Dendritic cell treated with granulocyte-macrophage colony-stimulating factor and Interleukin-4, amounts not matched to agents 40 ng/mL and 50 ng/mL, for 4 days (primary cell): ENCODE measurements at regions not wholly inside any gene's neighbourhood (a gene's known extent, or its start where the extent isn't known, plus 50 kb on each side); places are given as distances from the start of the nearest gene placed in this dataset.
"Not testable (repeated sequence)": the region's sequence is repeated elsewhere in the genome, so short reads cannot be mapped to it uniquely, and the experiment has no call there.

Source experiments
- H3K27ac Mint-ChIP-seq: one replicate; pipeline ENCODE4 v1.8.0; 2022; ENCODE audit warnings: mild to moderate bottlenecking, mixed read lengths
- H3K27me3 Mint-ChIP-seq: one replicate; pipeline ENCODE4 v1.8.0; 2022; ENCODE audit warnings: mild to moderate bottlenecking, mixed read lengths
- H3K36me3 Mint-ChIP-seq: one replicate; pipeline ENCODE4 v1.8.0; 2022; ENCODE audit warnings: low read depth, mixed read lengths
- H3K4me1 Mint-ChIP-seq: one replicate; pipeline ENCODE4 v1.8.0; 2022; ENCODE audit warnings: low read depth, mixed read lengths
- H3K4me3 Mint-ChIP-seq: one replicate; pipeline ENCODE4 v1.8.0; 2022; ENCODE audit warnings: mild to moderate bottlenecking, moderate library complexity, mixed read lengths
- H3K9me3 Mint-ChIP-seq: one replicate; pipeline ENCODE4 v1.8.0; 2022; ENCODE audit warnings: mixed read lengths
- intact Hi-C: fragments of 100-400 bp; cut with micrococcal nuclease; formaldehyde crosslinking; loops from one replicate; pipeline ENCODE4 v1.15.0; 2022

DNA sequence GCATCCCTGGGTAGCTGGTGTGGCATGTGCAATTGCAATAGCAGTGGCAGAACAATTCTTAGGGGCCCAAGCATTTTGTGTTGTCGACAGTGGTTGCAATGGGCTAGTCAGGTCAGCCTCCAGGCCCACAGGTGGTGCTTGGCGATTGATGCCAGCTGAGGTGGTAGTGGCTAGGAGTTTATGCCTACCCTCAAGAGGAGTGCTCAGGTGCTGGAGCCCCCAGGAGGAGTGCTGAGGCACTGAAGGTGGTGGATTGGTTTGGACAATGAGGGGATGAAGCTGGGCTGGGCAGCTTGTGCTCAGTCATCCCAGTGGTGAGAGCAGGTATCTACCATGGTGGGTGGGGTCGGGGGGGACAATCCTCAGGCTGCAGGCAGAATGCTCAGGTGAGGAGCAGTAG is 877.9 kb upstream of the TMEFF2 start:
- H3K27me3 Mint-ChIP-seq = no peaks in the 10 kb centered on the region
- peaks cover 32% of the 10 kb centered on the region for H3K9me3 Mint-ChIP-seq
- no peaks in the 10 kb centered on the region for H3K4me1 Mint-ChIP-seq
- H3K36me3 Mint-ChIP-seq = no peaks in the 10 kb centered on the region
- intact Hi-C loops = no loop called here
- no peak overlapping the region for H3K27ac Mint-ChIP-seq
- H3K4me3 Mint-ChIP-seq = no peak overlapping the region

DNA sequence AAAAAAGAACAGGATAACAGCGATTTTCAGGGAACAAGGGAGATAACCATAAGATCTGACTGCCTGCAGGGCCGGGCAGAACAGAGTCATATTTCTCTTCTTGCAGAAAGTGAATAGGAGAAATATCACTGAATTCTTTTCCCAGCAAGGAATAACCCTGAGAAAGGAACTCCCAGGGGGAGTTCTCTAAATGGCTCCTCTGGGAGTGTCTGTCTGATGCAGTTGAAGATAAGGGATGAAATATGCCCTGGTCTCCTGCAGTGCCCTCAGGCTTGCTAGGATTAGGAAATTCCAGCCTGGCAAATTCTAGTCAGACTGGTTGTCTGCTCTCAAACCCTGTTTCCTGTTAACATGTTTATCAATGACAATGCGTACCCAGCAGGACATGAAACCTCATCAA is 830.8 kb upstream of the TMEFF2 start:
- H3K27me3 Mint-ChIP-seq, H3K36me3 Mint-ChIP-seq, H3K4me3 Mint-ChIP-seq, H3K27ac Mint-ChIP-seq, H3K4me1 Mint-ChIP-seq, intact Hi-C loops: not testable (repeated sequence)
- H3K9me3 Mint-ChIP-seq = peaks cover 50% of the 10 kb centered on the region

DNA sequence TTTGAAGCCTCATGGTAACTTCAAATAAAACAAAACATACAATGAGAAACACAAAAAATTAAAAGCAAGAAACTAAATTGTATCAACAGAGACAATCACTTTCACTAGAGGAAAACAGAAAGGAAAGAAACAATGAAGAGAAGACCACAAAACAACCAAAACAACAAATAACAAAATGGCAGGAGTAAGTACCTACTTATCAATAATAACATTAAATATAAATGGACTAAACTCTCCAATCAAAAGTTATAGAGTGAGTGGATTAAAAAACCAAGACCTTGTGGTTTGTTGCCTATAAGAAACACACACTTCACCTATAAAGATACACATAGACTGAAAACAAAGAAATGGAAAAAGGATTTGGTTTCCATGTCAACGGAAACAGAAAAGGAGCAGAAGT is 830.1 kb upstream of the TMEFF2 start:
- Mint-ChIP-seq H3K9me3 (peaks cover 44% of the 10 kb centered on the region), H3K36me3 (no peaks in the 10 kb centered on the region), H3K27ac (no peak overlapping the region), H3K4me3 (no peak overlapping the region), H3K27me3 (no peaks in the 10 kb centered on the region), H3K4me1 (no peaks in the 10 kb centered on the region)
- intact Hi-C loops = no loop called here

DNA sequence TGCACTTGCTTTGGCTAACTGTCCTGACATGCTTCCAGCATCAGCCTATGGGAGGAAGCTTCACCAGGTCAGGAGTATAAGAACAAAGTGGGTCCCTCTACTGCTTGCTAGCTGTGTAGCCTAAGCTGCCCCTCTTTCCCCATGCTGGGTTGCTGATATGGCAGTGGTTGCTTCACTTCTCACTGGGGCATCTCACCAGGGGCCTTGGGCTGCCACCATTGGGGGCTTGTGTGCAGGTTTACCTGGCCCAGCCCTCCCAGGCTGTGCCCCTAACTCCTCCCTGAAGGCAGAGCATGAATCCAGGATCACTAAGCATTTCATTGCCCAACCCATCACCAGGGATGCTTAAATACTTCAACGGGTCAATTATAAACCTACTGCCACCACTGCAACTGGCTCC is 817.1 kb upstream of the TMEFF2 start:
- intact Hi-C loops = no loop called here
- Mint-ChIP-seq H3K27ac (no peak overlapping the region), H3K4me3 (no peak overlapping the region), H3K27me3 (no peaks in the 10 kb centered on the region), H3K36me3 (no peaks in the 10 kb centered on the region), H3K4me1 (no peaks in the 10 kb centered on the region), H3K9me3 (peaks cover 27% of the 10 kb centered on the region)

DNA sequence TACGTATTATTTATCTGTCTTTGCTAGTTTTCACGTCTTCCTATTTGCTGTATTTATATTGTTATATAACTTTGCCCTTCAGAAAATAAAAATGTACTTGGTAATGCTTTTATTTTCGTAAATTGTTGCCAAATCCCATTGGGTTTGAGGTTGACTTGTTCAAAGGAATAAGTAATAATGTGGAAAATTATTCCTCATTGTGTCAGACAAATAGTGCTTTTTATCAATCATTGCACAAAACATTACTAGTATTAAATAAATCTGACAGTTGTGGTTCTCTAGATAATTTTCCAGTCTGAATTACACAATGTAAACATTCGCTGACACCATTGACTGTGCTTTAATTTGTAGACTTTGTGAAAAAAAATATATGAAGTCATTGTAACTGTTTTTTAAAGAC is 798.3 kb upstream of the TMEFF2 start:
- H3K27me3 Mint-ChIP-seq = no peaks in the 10 kb centered on the region
- no peaks in the 10 kb centered on the region for H3K36me3 Mint-ChIP-seq
- intact Hi-C loops = no loop called here
- no peak overlapping the region for H3K27ac Mint-ChIP-seq
- H3K4me1 Mint-ChIP-seq = no peaks in the 10 kb centered on the region
- H3K4me3 Mint-ChIP-seq = no peak overlapping the region
- H3K9me3 Mint-ChIP-seq = peaks cover 8% of the 10 kb centered on the region

DNA sequence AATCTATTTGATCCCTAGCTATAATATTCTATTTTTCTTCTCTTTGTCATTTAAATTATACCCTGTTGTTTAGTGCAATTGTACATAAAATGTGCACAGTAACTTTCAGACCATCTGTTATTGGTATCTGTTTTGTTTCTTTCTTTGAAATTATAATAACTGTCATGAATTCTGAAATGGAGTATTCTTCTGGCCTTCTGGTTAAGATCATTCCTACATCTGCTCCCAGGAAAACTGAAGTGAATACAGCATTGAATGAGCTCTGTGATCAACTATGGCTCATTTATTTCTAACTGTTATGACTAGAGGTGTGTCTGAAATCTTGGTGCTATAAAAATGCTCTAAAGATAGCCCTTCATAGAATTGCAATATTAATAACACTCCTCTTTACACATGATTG is 788.4 kb upstream of the TMEFF2 start:
- no peak overlapping the region for H3K27ac Mint-ChIP-seq
- no peaks in the 10 kb centered on the region for H3K4me1 Mint-ChIP-seq
- intact Hi-C loops = no loop called here
- no peaks in the 10 kb centered on the region for H3K27me3 Mint-ChIP-seq
- H3K36me3 Mint-ChIP-seq = no peaks in the 10 kb centered on the region
- no peak overlapping the region for H3K4me3 Mint-ChIP-seq
- no peaks in the 10 kb centered on the region for H3K9me3 Mint-ChIP-seq

DNA sequence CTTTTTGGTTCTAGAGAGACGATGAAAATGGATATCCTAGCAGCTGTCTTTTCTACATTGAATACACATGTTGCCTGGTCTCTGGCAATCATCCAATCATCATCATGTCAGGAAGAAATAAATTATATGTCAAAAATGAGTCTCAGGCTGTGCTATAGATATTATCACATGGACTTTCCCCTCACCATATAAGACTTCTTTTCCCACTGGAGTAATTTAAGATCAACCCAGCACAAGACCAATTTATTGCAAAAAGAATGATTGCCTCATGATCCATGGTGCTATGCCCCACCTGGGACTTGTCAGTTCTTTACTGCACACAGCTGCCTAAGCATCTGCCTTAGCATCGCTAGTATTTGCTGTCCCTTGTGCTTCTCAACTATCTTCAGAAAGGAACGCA is 783.7 kb upstream of the TMEFF2 start:
- Mint-ChIP-seq H3K27ac (no peak overlapping the region), H3K9me3 (no peaks in the 10 kb centered on the region), H3K27me3 (no peaks in the 10 kb centered on the region), H3K4me1 (no peaks in the 10 kb centered on the region), H3K4me3 (no peak overlapping the region), H3K36me3 (no peaks in the 10 kb centered on the region)
- intact Hi-C loops = no loop called here

DNA sequence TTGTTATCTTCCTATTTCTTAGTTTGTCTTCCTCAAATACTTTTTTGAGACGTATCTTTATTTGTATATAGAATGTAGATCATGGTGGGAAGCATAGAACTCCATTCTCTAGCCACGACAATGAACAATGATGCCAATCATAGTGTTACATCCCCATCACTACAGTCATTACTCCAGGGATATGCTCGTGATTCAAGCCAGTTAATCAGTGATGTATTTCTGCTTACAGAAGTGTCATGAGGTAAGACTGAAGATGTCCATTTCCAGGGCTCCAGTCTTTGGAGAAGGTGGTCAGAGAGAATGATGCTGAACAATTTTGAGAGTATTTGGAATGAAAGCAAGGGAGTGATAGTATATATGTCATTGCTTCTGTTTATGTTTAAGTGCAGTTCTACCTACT is 777.2 kb upstream of the TMEFF2 start:
- H3K9me3 Mint-ChIP-seq = no peaks in the 10 kb centered on the region
- intact Hi-C loops = no loop called here
- H3K4me1 Mint-ChIP-seq = no peaks in the 10 kb centered on the region
- no peaks in the 10 kb centered on the region for H3K36me3 Mint-ChIP-seq
- no peak overlapping the region for H3K27ac Mint-ChIP-seq
- H3K4me3 Mint-ChIP-seq = no peak overlapping the region
- H3K27me3 Mint-ChIP-seq = no peaks in the 10 kb centered on the region

DNA sequence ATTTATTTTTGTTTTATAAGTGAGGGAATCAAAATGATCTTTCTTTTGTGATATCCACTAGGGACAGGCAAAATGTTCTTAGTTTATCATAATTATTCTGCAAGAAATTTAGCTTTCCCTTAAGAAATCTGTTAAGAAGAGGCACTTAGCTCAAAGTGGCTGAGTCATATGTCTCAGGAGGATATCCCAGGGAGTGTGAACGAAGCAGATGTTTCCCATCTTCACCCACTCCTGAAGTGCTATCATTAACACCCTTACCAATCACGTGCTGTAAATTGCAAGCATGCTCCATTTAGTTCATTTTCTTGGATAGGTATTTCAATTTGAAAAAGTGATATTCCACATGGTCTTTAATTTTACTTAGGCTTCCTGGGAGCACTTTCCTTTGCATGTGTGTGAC is 774.3 kb upstream of the TMEFF2 start:
- Mint-ChIP-seq H3K36me3 (no peaks in the 10 kb centered on the region), H3K27me3 (no peaks in the 10 kb centered on the region), H3K27ac (no peak overlapping the region), H3K9me3 (no peaks in the 10 kb centered on the region), H3K4me1 (no peaks in the 10 kb centered on the region), H3K4me3 (no peak overlapping the region)
- intact Hi-C loops = no loop called here

DNA sequence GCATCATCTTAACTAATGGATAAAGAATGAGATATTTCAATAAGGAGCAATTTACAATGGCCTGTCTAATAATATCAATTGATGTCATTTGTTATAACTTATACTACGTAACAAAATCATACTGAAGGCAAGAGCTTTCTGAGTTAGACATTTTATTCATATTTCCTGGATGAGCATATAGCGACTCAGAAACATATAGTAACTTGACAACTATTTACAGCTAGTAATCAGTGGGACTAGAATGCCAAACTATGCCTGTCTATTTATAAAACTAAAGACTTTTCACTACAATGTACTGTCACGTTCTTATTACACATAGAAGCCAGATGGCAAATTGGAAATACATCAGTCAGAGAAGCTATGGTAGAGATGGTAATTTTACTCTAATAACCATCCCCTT is 766.2 kb upstream of the TMEFF2 start:
- intact Hi-C loops = no loop called here
- Mint-ChIP-seq H3K36me3 (no peaks in the 10 kb centered on the region), H3K4me3 (no peak overlapping the region), H3K4me1 (no peaks in the 10 kb centered on the region), H3K27ac (no peak overlapping the region), H3K9me3 (peaks cover 11% of the 10 kb centered on the region), H3K27me3 (no peaks in the 10 kb centered on the region)

DNA sequence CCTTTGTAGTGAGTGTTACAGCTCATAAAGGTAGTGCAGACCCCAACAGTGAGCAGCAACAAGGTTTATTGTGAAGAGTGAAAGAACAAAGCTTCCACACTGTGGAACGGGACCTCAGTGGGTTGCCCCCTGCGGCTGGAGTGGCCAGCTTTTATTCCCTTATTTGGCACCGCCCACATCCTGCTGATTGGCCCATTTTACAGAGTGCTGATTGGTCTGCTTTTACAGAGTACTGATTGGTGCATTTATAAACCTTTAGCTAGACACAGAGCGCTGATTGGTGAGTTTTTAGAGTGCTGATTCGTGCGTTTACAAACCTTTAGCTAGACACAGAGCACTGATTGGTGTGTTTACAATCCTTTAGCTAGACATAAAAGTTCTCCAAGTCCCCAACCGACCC is 763.9 kb upstream of the TMEFF2 start:
- H3K27me3 Mint-ChIP-seq, H3K36me3 Mint-ChIP-seq, H3K4me3 Mint-ChIP-seq, H3K27ac Mint-ChIP-seq, intact Hi-C loops, H3K4me1 Mint-ChIP-seq: not testable (repeated sequence)
- H3K9me3 Mint-ChIP-seq = peaks cover 11% of the 10 kb centered on the region

DNA sequence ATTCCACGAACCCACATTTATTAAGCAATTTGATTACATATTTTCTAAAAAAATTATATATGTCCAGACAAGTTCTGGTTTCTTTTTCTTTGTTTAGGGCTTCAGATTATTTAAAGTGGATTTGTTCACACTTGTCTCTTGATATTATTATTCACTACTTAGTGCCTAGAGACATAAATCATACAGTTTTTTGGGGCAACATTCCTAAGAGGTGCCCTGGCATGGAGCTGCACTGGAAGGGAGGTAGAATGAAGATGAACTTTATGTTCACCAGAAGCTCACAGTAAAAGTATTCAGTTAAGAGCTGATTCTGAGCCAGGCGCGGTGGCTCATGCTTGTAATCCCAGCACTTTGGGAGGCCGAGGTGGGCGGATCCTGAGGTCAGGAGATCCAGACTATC is 762.7 kb upstream of the TMEFF2 start:
- Mint-ChIP-seq H3K36me3 (no peaks in the 10 kb centered on the region), H3K4me3 (no peak overlapping the region), H3K27ac (no peak overlapping the region), H3K9me3 (peaks cover 11% of the 10 kb centered on the region), H3K4me1 (no peaks in the 10 kb centered on the region), H3K27me3 (no peaks in the 10 kb centered on the region)
- intact Hi-C loops = no loop called here

DNA sequence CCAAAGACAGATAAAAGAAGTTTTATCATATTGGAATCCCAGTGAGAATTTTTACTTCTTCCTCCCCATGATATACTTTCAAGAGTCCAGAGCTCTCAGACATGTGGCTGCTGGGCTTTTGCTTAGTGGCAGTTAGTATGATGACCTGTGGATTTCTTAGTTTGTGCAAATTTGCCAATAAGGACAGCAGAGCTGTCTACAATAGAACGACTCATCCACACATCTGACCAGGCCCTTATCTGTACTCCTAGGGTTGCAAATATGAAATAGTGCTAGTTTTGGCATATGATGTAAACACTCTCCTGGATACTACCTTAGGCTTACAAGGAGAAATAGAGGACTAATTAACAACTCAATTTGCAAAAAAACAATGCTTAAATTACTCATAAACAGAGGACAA is 758.4 kb upstream of the TMEFF2 start:
- Mint-ChIP-seq H3K36me3 (no peaks in the 10 kb centered on the region), H3K27me3 (no peaks in the 10 kb centered on the region), H3K9me3 (peaks cover 6% of the 10 kb centered on the region), H3K4me1 (no peaks in the 10 kb centered on the region), H3K4me3 (no peak overlapping the region), H3K27ac (no peak overlapping the region)
- intact Hi-C loops = no loop called here

DNA sequence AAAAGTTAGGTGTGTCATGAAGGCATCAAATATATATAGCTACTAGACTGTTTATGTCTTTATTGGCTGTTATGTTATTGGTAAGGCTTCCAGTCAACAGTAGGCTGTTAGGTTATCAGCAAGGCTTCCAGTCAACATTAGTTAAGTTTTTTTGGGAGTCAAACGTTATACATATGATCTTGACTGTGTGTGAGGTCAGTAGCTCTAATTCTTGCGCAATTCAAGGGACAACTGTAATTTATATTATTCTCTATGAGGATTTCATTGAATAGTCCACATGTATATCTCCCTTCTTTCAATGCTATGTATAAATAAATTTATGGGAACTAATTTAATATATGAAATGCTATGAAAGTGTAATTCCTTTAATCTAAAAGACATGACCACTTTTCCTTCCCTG is 757.5 kb upstream of the TMEFF2 start:
- no peak overlapping the region for H3K4me3 Mint-ChIP-seq
- H3K27me3 Mint-ChIP-seq = no peaks in the 10 kb centered on the region
- H3K27ac Mint-ChIP-seq = no peak overlapping the region
- no peaks in the 10 kb centered on the region for H3K4me1 Mint-ChIP-seq
- no peaks in the 10 kb centered on the region for H3K36me3 Mint-ChIP-seq
- intact Hi-C loops = no loop called here
- no peaks in the 10 kb centered on the region for H3K9me3 Mint-ChIP-seq

DNA sequence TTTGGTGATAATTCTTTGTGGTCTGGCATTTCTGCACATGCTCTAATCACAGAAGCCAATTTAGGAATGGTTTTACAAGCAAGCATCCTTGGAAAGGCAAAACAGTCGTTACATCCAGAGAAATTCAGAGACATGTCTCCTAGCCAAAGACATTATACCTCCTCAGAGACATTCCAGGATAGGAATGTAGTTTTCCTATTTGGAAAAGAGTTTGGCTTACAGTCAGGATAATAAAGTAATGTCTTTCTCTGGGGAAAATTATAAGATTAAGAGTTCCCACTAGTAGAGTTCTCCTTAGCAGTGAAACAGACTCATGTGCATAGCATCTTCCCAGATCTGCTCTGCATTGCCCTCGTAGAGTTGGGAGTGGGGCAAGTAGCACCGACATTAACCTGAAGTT is 753.6 kb upstream of the TMEFF2 start:
- H3K4me1 Mint-ChIP-seq = no peaks in the 10 kb centered on the region
- H3K9me3 Mint-ChIP-seq = peaks cover 9% of the 10 kb centered on the region
- intact Hi-C loops = no loop called here
- H3K27me3 Mint-ChIP-seq = no peaks in the 10 kb centered on the region
- no peaks in the 10 kb centered on the region for H3K36me3 Mint-ChIP-seq
- no peak overlapping the region for H3K4me3 Mint-ChIP-seq
- no peak overlapping the region for H3K27ac Mint-ChIP-seq

DNA sequence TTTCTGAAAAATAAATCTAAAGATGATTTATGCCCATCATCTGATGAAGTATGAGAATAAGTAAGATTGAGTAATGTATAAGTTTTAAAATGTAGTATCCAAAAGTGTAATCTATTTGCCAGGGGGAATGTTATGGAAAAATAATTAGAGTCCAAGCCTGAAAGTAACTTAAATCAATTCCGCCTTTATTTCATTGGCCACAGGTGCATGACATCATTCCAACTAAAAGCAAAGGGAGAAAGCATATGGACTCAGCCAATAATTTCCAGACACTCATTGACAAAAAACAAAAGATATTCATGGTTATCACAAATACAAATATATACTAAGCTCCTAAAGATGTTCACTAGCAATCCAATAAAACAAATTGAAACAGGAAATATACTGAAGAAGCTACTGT is 752.6 kb upstream of the TMEFF2 start:
- H3K4me1 Mint-ChIP-seq = no peaks in the 10 kb centered on the region
- H3K36me3 Mint-ChIP-seq = no peaks in the 10 kb centered on the region
- no peaks in the 10 kb centered on the region for H3K27me3 Mint-ChIP-seq
- no peak overlapping the region for H3K4me3 Mint-ChIP-seq
- intact Hi-C loops = no loop called here
- H3K9me3 Mint-ChIP-seq = peaks cover 14% of the 10 kb centered on the region
- no peak overlapping the region for H3K27ac Mint-ChIP-seq
